ENCODE measurements at regions not wholly inside any gene's neighbourhood (a gene's known extent, or its start where the extent isn't known, plus 50 kb on each side); places are given as distances from the start of the nearest gene placed in this dataset.

GRCh38 chr11:37532271-37532670 lies 934.2 kb upstream of the RAG2 start:
- DNase-seq (ENCODE audit: low spot score): no peak

GRCh38 chr11:37527545-37527944 lies 929.5 kb upstream of the RAG2 start:
- no peak overlapping the region for H3K27ac ChIP-seq
- no peak for DNase-seq (ENCODE audit: low spot score)
- H3K4me3 ChIP-seq: no peak overlapping the region
- TF ChIP-seq CTCF (IDR thresholded peaks at IDR 0.05): no peak

More at GRCh38 chr11:37532271-37532670, 934.2 kb upstream of the RAG2 start:
- H3K27ac ChIP-seq: no peak overlapping the region
- TF ChIP-seq CTCF (IDR thresholded peaks at IDR 0.05): no peak
- no peak overlapping the region for H3K4me3 ChIP-seq

- no peak for DNase-seq (ENCODE audit: low spot score)
- TF ChIP-seq CTCF (IDR thresholded peaks at IDR 0.05): no peak
- Histone ChIP-seq H3K27ac (no peak overlapping the region), H3K4me3 (no peak overlapping the region)
These were observed 927.3 kb upstream of the RAG2 start for GRCh38 chr11:37525336-37525735.

- Histone ChIP-seq H3K4me3 (no peak overlapping the region), H3K27ac (no peak overlapping the region)
- no peak for TF ChIP-seq CTCF (IDR thresholded peaks at IDR 0.05)
- no peak for DNase-seq (ENCODE audit: low spot score)
These were observed 921.7 kb upstream of the RAG2 start for GRCh38 chr11:37519781-37520180.

GRCh38 chr11:37512156-37512780 lies 914.2 kb upstream of the RAG2 start:
- TF ChIP-seq CTCF (IDR thresholded peaks at IDR 0.05): no peak

GRCh38 chr11:37511425-37511933 lies 913.4 kb upstream of the RAG2 start:
- no peak overlapping the region for H3K4me3 ChIP-seq
- no peak overlapping the region for H3K27ac ChIP-seq
- TF ChIP-seq CTCF (IDR thresholded peaks at IDR 0.05): no peak

More at GRCh38 chr11:37512156-37512780, 914.2 kb upstream of the RAG2 start:
- Histone ChIP-seq H3K27ac (no peak overlapping the region), H3K4me3 (no peak overlapping the region)
- DNase-seq (ENCODE audit: low spot score): no peak

GRCh38 chr11:37509506-37509905 lies 911.5 kb upstream of the RAG2 start:
- DNase-seq (ENCODE audit: low spot score): no peak
- no peak for TF ChIP-seq CTCF (IDR thresholded peaks at IDR 0.05)
- no peak overlapping the region for H3K27ac ChIP-seq
- H3K4me3 ChIP-seq: no peak overlapping the region

More at GRCh38 chr11:37511425-37511933, 913.4 kb upstream of the RAG2 start:
- DNase-seq (ENCODE audit: low spot score): no peak

Measured in coronary artery (tissue), 2 donors.